K562 (cell line): ENCODE measurements at regions not wholly inside any gene's neighbourhood (a gene's known extent, or its start where the extent isn't known, plus 50 kb on each side); places are given as distances from the start of the nearest gene placed in this dataset.

Experiments used
- CBX2 ChIP-seq: fragments of 200-600 bp; sonication (generic); IDR thresholded peaks from one replicate; pipeline ENCODE4 v1.6.1; 2012; ENCODE audit warnings: mild to moderate bottlenecking, low read length, inconsistent platforms; ENCODE audit not compliant: insufficient read depth, poor library complexity, severe bottlenecking
- EP300 ChIP-seq: IDR thresholded peaks from 2 replicates; pipeline ENCODE4 v1.6.1; 2012; ENCODE audit warnings: low read length, improper control_type of control experiment
- KAT8 ChIP-seq: fragments of 450-650 bp; IDR thresholded peaks from 2 replicates; pipeline ENCODE4 v1.6.1; 2016; ENCODE audit warnings: low read depth, mild to moderate bottlenecking
- MAFF ChIP-seq: IDR thresholded peaks from 2 replicates; pipeline ENCODE4 v1.6.1; 2012; ENCODE audit warnings: low read length, improper control_type of control experiment
- MTF1 ChIP-seq: fragments of 250-450 bp; sonication (Bioruptor Pico); IDR thresholded peaks from 2 replicates; pipeline ENCODE4 v1.9.0; 2021; ENCODE audit warnings: moderate library complexity, mild to moderate bottlenecking, inconsistent platforms, borderline replicate concordance
- NBN ChIP-seq: fragments of 450-650 bp; IDR thresholded peaks from 2 replicates; pipeline ENCODE4 v1.6.1; 2016; ENCODE audit warnings: low read depth, mild to moderate bottlenecking
- NR3C1 ChIP-seq: sonication (generic); formaldehyde crosslinking; IDR thresholded peaks from 2 replicates; pipeline ENCODE4 v1.8.1; 2022; ENCODE audit warnings: missing genetic modification reagents
- POLR2A ChIP-seq: fragments of 450-650 bp; conservative IDR thresholded peaks from 2 replicates; pipeline ENCODE4 v1.6.1; 2016
- ZNF274 ChIP-seq: IDR thresholded peaks from 2 replicates; pipeline ENCODE4 v1.6.1; 2011; ENCODE audit warnings: low read depth, mild to moderate bottlenecking, low read length, moderate library complexity, borderline replicate concordance
- ZSCAN32 ChIP-seq: fragments of 450-650 bp; formaldehyde crosslinking; IDR thresholded peaks from 2 replicates; pipeline ENCODE4 v1.4.0; 2020; ENCODE audit warnings: mild to moderate bottlenecking, moderate library complexity
- TF ChIP-seq, protein P1 (sequence below): sonication (generic); formaldehyde crosslinking; IDR thresholded peaks from 2 replicates; pipeline ENCODE4 v1.5.0; 2020; ENCODE audit warnings: missing genetic modification reagents
- TF ChIP-seq, protein P2 (sequence below): fragments of 450-650 bp; IDR thresholded peaks from 2 replicates; pipeline ENCODE4 v1.6.1; 2017; ENCODE audit warnings: antibody characterized with exemption, mild to moderate bottlenecking

DNA sequence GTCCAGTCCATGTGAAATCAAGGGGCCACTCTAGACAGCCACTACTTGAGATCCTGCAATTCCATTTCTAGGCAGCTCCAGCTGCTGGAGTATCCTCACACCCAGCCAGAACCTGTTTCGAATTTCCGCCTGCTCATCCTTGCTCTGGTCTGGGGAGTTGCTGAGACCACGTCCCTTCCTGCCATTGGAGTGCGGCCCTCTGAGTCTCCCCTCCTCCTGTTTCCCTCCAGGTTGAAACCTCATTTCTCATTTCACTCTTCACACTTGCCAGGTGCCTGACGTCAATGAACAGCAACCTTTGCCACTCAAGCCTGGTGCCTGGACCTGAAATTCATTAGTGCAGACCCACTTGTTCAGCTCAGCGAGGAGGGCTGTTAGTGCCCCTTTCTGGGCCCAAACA is 307.5 kb upstream of the SHH start:
- TF ChIP-seq ZNF274, result no peak
- TF ChIP-seq CBX2, result no peak
- no peak for TF ChIP-seq POLR2A
- TF ChIP-seq MTF1 (CRISPR knock-in tag), result no peak
- TF ChIP-seq, protein P1, sequence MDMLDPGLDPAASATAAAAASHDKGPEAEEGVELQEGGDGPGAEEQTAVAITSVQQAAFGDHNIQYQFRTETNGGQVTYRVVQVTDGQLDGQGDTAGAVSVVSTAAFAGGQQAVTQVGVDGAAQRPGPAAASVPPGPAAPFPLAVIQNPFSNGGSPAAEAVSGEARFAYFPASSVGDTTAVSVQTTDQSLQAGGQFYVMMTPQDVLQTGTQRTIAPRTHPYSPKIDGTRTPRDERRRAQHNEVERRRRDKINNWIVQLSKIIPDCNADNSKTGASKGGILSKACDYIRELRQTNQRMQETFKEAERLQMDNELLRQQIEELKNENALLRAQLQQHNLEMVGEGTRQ (CRISPR knock-in tag), result no peak
- no peak for TF ChIP-seq EP300
- no peak for TF ChIP-seq NBN
- TF ChIP-seq, protein P2, sequence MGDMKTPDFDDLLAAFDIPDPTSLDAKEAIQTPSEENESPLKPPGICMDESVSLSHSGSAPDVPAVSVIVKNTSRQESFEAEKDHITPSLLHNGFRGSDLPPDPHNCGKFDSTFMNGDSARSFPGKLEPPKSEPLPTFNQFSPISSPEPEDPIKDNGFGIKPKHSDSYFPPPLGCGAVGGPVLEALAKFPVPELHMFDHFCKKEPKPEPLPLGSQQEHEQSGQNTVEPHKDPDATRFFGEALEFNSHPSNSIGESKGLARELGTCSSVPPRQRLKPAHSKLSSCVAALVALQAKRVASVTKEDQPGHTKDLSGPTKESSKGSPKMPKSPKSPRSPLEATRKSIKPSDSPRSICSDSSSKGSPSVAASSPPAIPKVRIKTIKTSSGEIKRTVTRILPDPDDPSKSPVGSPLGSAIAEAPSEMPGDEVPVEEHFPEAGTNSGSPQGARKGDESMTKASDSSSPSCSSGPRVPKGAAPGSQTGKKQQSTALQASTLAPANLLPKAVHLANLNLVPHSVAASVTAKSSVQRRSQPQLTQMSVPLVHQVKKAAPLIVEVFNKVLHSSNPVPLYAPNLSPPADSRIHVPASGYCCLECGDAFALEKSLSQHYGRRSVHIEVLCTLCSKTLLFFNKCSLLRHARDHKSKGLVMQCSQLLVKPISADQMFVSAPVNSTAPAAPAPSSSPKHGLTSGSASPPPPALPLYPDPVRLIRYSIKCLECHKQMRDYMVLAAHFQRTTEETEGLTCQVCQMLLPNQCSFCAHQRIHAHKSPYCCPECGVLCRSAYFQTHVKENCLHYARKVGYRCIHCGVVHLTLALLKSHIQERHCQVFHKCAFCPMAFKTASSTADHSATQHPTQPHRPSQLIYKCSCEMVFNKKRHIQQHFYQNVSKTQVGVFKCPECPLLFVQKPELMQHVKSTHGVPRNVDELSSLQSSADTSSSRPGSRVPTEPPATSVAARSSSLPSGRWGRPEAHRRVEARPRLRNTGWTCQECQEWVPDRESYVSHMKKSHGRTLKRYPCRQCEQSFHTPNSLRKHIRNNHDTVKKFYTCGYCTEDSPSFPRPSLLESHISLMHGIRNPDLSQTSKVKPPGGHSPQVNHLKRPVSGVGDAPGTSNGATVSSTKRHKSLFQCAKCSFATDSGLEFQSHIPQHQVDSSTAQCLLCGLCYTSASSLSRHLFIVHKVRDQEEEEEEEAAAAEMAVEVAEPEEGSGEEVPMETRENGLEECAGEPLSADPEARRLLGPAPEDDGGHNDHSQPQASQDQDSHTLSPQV, result no peak
- TF ChIP-seq MAFF, result no peak
- no peak for TF ChIP-seq KAT8
- no peak for TF ChIP-seq ZSCAN32 (CRISPR knock-in tag)
- no peak for TF ChIP-seq NR3C1
